ENCODE measurements at regions not wholly inside any gene's neighbourhood (a gene's known extent, or its start where the extent isn't known, plus 50 kb on each side); places are given as distances from the start of the nearest gene placed in this dataset.

GRCh38 chr4:24024157-24024556, 134.3 kb upstream of the PPARGC1A start:
- TF ChIP-seq, protein P1, sequence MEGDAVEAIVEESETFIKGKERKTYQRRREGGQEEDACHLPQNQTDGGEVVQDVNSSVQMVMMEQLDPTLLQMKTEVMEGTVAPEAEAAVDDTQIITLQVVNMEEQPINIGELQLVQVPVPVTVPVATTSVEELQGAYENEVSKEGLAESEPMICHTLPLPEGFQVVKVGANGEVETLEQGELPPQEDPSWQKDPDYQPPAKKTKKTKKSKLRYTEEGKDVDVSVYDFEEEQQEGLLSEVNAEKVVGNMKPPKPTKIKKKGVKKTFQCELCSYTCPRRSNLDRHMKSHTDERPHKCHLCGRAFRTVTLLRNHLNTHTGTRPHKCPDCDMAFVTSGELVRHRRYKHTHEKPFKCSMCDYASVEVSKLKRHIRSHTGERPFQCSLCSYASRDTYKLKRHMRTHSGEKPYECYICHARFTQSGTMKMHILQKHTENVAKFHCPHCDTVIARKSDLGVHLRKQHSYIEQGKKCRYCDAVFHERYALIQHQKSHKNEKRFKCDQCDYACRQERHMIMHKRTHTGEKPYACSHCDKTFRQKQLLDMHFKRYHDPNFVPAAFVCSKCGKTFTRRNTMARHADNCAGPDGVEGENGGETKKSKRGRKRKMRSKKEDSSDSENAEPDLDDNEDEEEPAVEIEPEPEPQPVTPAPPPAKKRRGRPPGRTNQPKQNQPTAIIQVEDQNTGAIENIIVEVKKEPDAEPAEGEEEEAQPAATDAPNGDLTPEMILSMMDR (IDR thresholded peaks at IDR 0.05), result no peak
- TF ChIP-seq POLR2A (IDR thresholded peaks at IDR 0.05), result no peak
- TF ChIP-seq EP300 (IDR thresholded peaks at IDR 0.05), result no peak

Data from ovary (tissue), 3 donors.